Activated CD8-positive, alpha-beta memory T cell treated with anti-CD3 and anti-CD28 coated beads, Interleukin-2, amount 10 ng/mL, durations not matched to agents 7 days and 5 days (primary cell): ENCODE measurements at regions not wholly inside any gene's neighbourhood (a gene's known extent, or its start where the extent isn't known, plus 50 kb on each side); places are given as distances from the start of the nearest gene placed in this dataset.

ENCODE experiments used
- ATAC-seq: fragments of 150-1000 bp; cut with Tn5 transposase; one replicate; pipeline ENCODE4 v1.10.0; 2021; ENCODE audit warnings: moderate library complexity
- CTCF ChIA-PET: fragments of 350-600 bp; sonication (Branson Sonifier 250); formaldehyde crosslinking; loops from one replicate; lab custom pipeline; 2021; ENCODE audit warnings: antibody characterized with exemption; lab: Charles Lee
- DNase-seq: peaks from one replicate; pipeline ENCODE4 v3.0.0-alpha.2; 2020
- H3K27ac Mint-ChIP-seq: one replicate; pipeline ENCODE4 v1.8.0; 2021; ENCODE audit warnings: mild to moderate bottlenecking, mixed read lengths
- H3K27me3 Mint-ChIP-seq: one replicate; pipeline ENCODE4 v1.8.0; 2021; ENCODE audit warnings: mixed read lengths
- H3K36me3 Mint-ChIP-seq: one replicate; pipeline ENCODE4 v1.8.0; 2021; ENCODE audit warnings: mild to moderate bottlenecking, mixed read lengths
- H3K4me1 Mint-ChIP-seq: one replicate; pipeline ENCODE4 v1.8.0; 2021; ENCODE audit warnings: mixed read lengths
- H3K4me3 Mint-ChIP-seq: one replicate; pipeline ENCODE4 v1.8.0; 2021; ENCODE audit warnings: mild to moderate bottlenecking, moderate library complexity, mixed read lengths
- H3K9me3 Mint-ChIP-seq: one replicate; pipeline ENCODE4 v1.8.0; 2022; ENCODE audit warnings: low read depth, mixed read lengths

- no peak overlapping the region for H3K27ac Mint-ChIP-seq
- H3K4me1 Mint-ChIP-seq = no peaks in the 10 kb centered on the region
- H3K27me3 Mint-ChIP-seq = peaks cover 7% of the 10 kb centered on the region
- ATAC-seq (no peak), DNase-seq (no peak)
- CTCF ChIA-PET = no interaction called here
- H3K4me3 Mint-ChIP-seq = no peak overlapping the region
- no peaks in the 10 kb centered on the region for H3K36me3 Mint-ChIP-seq
- no peaks in the 10 kb centered on the region for H3K9me3 Mint-ChIP-seq
Measured at GRCh38 chr4:123846561-123846960, 450.0 kb downstream of the SPRY1 start.

- H3K4me3 Mint-ChIP-seq = no peak overlapping the region
- ATAC-seq (no peak), DNase-seq (no peak)
- H3K9me3 Mint-ChIP-seq = no peaks in the 10 kb centered on the region
- no peaks in the 10 kb centered on the region for H3K36me3 Mint-ChIP-seq
- no peak overlapping the region for H3K27ac Mint-ChIP-seq
- peaks cover 7% of the 10 kb centered on the region for H3K27me3 Mint-ChIP-seq
- CTCF ChIA-PET = no interaction called here
- no peaks in the 10 kb centered on the region for H3K4me1 Mint-ChIP-seq
Measured at GRCh38 chr4:123848606-123849005, 452.0 kb downstream of the SPRY1 start.

- Mint-ChIP-seq H3K4me3 (no peak overlapping the region), H3K27ac (no peak overlapping the region), H3K27me3 (peaks cover 2% of the 10 kb centered on the region), H3K9me3 (no peaks in the 10 kb centered on the region), H3K36me3 (no peaks in the 10 kb centered on the region), H3K4me1 (no peaks in the 10 kb centered on the region)
- CTCF ChIA-PET = no interaction called here
- no peak for ATAC-seq
- DNase-seq = no peak
Measured at GRCh38 chr4:123849495-123849894, 452.9 kb downstream of the SPRY1 start.

GRCh38 chr4:123851521-123851920 lies 454.9 kb downstream of the SPRY1 start:
- Mint-ChIP-seq H3K27me3 (peaks cover 2% of the 10 kb centered on the region), H3K27ac (no peak overlapping the region), H3K4me3 (no peak overlapping the region), H3K4me1 (no peaks in the 10 kb centered on the region), H3K9me3 (no peaks in the 10 kb centered on the region), H3K36me3 (no peaks in the 10 kb centered on the region)
- CTCF ChIA-PET = no interaction called here
- DNase-seq (no peak), ATAC-seq (no peak)

GRCh38 chr4:123853651-123854050 lies 457.1 kb downstream of the SPRY1 start:
- Mint-ChIP-seq H3K36me3 (no peaks in the 10 kb centered on the region), H3K9me3 (no peaks in the 10 kb centered on the region), H3K4me3 (no peak overlapping the region), H3K27ac (no peak overlapping the region), H3K4me1 (no peaks in the 10 kb centered on the region), H3K27me3 (peaks cover 2% of the 10 kb centered on the region)
- CTCF ChIA-PET = interaction anchor here (0.7 kb wide), 1 partner anchor 81 kb away, joined by 3 read pairs; no protein-coding TSS in a partner anchor
- DNase-seq (no peak), ATAC-seq (no peak)

- Mint-ChIP-seq H3K4me3 (no peak overlapping the region), H3K27ac (no peak overlapping the region), H3K4me1 (no peaks in the 10 kb centered on the region), H3K36me3 (no peaks in the 10 kb centered on the region), H3K27me3 (peaks cover 2% of the 10 kb centered on the region), H3K9me3 (no peaks in the 10 kb centered on the region)
- DNase-seq (no peak), ATAC-seq (no peak)
- CTCF ChIA-PET = no interaction called here
Measured at GRCh38 chr4:123856689-123857545, 460.3 kb downstream of the SPRY1 start.

- no peak for ATAC-seq
Measured at GRCh38 chr4:123858465-123858864, 461.9 kb downstream of the SPRY1 start.

GRCh38 chr4:123862812-123863211 lies 466.2 kb downstream of the SPRY1 start:
- H3K36me3 Mint-ChIP-seq = no peaks in the 10 kb centered on the region
- no peaks in the 10 kb centered on the region for H3K4me1 Mint-ChIP-seq
- CTCF ChIA-PET = no interaction called here
- ATAC-seq = no peak
- DNase-seq = no peak
- no peak overlapping the region for H3K27ac Mint-ChIP-seq
- no peaks in the 10 kb centered on the region for H3K27me3 Mint-ChIP-seq
- no peaks in the 10 kb centered on the region for H3K9me3 Mint-ChIP-seq
- no peak overlapping the region for H3K4me3 Mint-ChIP-seq

More at GRCh38 chr4:123858465-123858864, 461.9 kb downstream of the SPRY1 start:
- no peaks in the 10 kb centered on the region for H3K9me3 Mint-ChIP-seq
- no peak for DNase-seq
- H3K36me3 Mint-ChIP-seq = no peaks in the 10 kb centered on the region
- no peak overlapping the region for H3K4me3 Mint-ChIP-seq
- H3K27me3 Mint-ChIP-seq = peaks cover 2% of the 10 kb centered on the region
- H3K27ac Mint-ChIP-seq = no peak overlapping the region
- CTCF ChIA-PET = no interaction called here
- no peaks in the 10 kb centered on the region for H3K4me1 Mint-ChIP-seq

GRCh38 chr4:123866796-123867195 lies 470.2 kb downstream of the SPRY1 start:
- CTCF ChIA-PET = no interaction called here
- ATAC-seq = no peak
- H3K4me1 Mint-ChIP-seq = no peaks in the 10 kb centered on the region
- H3K9me3 Mint-ChIP-seq = no peaks in the 10 kb centered on the region
- no peak overlapping the region for H3K4me3 Mint-ChIP-seq
- H3K27me3 Mint-ChIP-seq = no peaks in the 10 kb centered on the region
- no peak overlapping the region for H3K27ac Mint-ChIP-seq
- no peak for DNase-seq
- H3K36me3 Mint-ChIP-seq = no peaks in the 10 kb centered on the region

GRCh38 chr4:123867910-123868587 lies 471.5 kb downstream of the SPRY1 start:
- H3K4me3 Mint-ChIP-seq = no peak overlapping the region
- no peaks in the 10 kb centered on the region for H3K4me1 Mint-ChIP-seq
- no peak overlapping the region for H3K27ac Mint-ChIP-seq
- H3K9me3 Mint-ChIP-seq = no peaks in the 10 kb centered on the region
- no peaks in the 10 kb centered on the region for H3K27me3 Mint-ChIP-seq
- CTCF ChIA-PET = no interaction called here
- no peaks in the 10 kb centered on the region for H3K36me3 Mint-ChIP-seq
- ATAC-seq (no peak), DNase-seq (no peak)

- Mint-ChIP-seq H3K9me3 (no peaks in the 10 kb centered on the region), H3K4me3 (no peak overlapping the region), H3K4me1 (no peaks in the 10 kb centered on the region), H3K27ac (no peak overlapping the region), H3K36me3 (no peaks in the 10 kb centered on the region), H3K27me3 (no peaks in the 10 kb centered on the region)
- ATAC-seq = no peak
- CTCF ChIA-PET = interaction anchor here (0.8 kb wide), 1 partner anchor 36 kb away, joined by 3 read pairs; no protein-coding TSS in a partner anchor
- DNase-seq = no peak
Measured at GRCh38 chr4:123869286-123870215, 473.0 kb downstream of the SPRY1 start.

- no peak for DNase-seq
- no peaks in the 10 kb centered on the region for H3K4me1 Mint-ChIP-seq
- H3K27me3 Mint-ChIP-seq = no peaks in the 10 kb centered on the region
- no peak overlapping the region for H3K27ac Mint-ChIP-seq
- ATAC-seq = no peak
- CTCF ChIA-PET = interaction anchor here (0.8 kb wide), 1 partner anchor 37 kb away, joined by 3 read pairs; no protein-coding TSS in a partner anchor
- no peaks in the 10 kb centered on the region for H3K36me3 Mint-ChIP-seq
- no peaks in the 10 kb centered on the region for H3K9me3 Mint-ChIP-seq
- no peak overlapping the region for H3K4me3 Mint-ChIP-seq
Measured at GRCh38 chr4:123870216-123870876, 473.8 kb downstream of the SPRY1 start.

- Mint-ChIP-seq H3K9me3 (no peaks in the 10 kb centered on the region), H3K27ac (no peak overlapping the region), H3K27me3 (no peaks in the 10 kb centered on the region), H3K4me3 (no peak overlapping the region), H3K36me3 (no peaks in the 10 kb centered on the region), H3K4me1 (no peaks in the 10 kb centered on the region)
- CTCF ChIA-PET = no interaction called here
- DNase-seq (no peak), ATAC-seq (no peak)
Measured at GRCh38 chr4:123871341-123871740, 474.7 kb downstream of the SPRY1 start.
